GM10266 (cell line): ENCODE measurements at regions not wholly inside any gene's neighbourhood (a gene's known extent, or its start where the extent isn't known, plus 50 kb on each side); places are given as distances from the start of the nearest gene placed in this dataset.

Experiments
- DNase-seq: peaks from one replicate; pipeline ENCODE4 v3.0.0; 2012; ENCODE audit errors: extremely low spot score
- CTCF ChIP-seq: IDR thresholded peaks from 2 replicates; pipeline ENCODE4 v1.5.1; 2012; ENCODE audit warnings: mild to moderate bottlenecking, low read depth; ENCODE audit not compliant: control insufficient read depth, insufficient read depth; ENCODE audit errors: missing control alignments

- no peak for TF ChIP-seq CTCF
- DNase-seq, result no peak
Observed at GRCh38 chr11:86893235-86893634, 62.0 kb downstream of the FZD4 start.
